NCI-H446 (cell line): ENCODE measurements at regions not wholly inside any gene's neighbourhood (a gene's known extent, or its start where the extent isn't known, plus 50 kb on each side); places are given as distances from the start of the nearest gene placed in this dataset.
A peak's percentile ranks its signal among the peaks of the same experiment; 100 is the strongest.
"Not testable (repeated sequence)": the region's sequence is repeated elsewhere in the genome, so short reads cannot be mapped to it uniquely, and the experiment has no call there.

Experiments
- DNase-seq, 2 experiments: peaks; one replicate each; lab custom pipeline; 2025; lab: John Stamatoyannopoulos, UW

GRCh38 chr16:13453938-13454553 lies 465.9 kb upstream of the ERCC4 start:
- DNase-seq = peak in 1 of 2 experiments; percentile 48

GRCh38 chr16:13463619-13464018 lies 456.3 kb upstream of the ERCC4 start:
- no peak for DNase-seq

- DNase-seq = no peak
These were observed 448.9 kb upstream of the ERCC4 start for GRCh38 chr16:13471036-13471435.

GRCh38 chr16:13478991-13479390 lies 441.0 kb upstream of the ERCC4 start:
- DNase-seq = no peak

- no peak for DNase-seq
These were observed 440.4 kb upstream of the ERCC4 start for GRCh38 chr16:13479549-13479948.

- DNase-seq = no peak
These were observed 439.2 kb upstream of the ERCC4 start for GRCh38 chr16:13480801-13481200.

GRCh38 chr16:13483121-13483520 lies 436.8 kb upstream of the ERCC4 start:
- DNase-seq = no peak

GRCh38 chr16:13489416-13489815 lies 430.5 kb upstream of the ERCC4 start:
- not testable (repeated sequence) for DNase-seq

GRCh38 chr16:13492046-13492445 lies 427.9 kb upstream of the ERCC4 start:
- DNase-seq = no peak

- DNase-seq = no peak
These were observed 415.9 kb upstream of the ERCC4 start for GRCh38 chr16:13503960-13504635.

GRCh38 chr16:13507530-13507929 lies 412.4 kb upstream of the ERCC4 start:
- DNase-seq = no peak

GRCh38 chr16:13510425-13511151 lies 409.4 kb upstream of the ERCC4 start:
- DNase-seq = no peak

GRCh38 chr16:13517841-13518240 lies 402.1 kb upstream of the ERCC4 start:
- peak in 1 of 2 experiments; percentile 8 for DNase-seq

- DNase-seq = peak in 1 of 2 experiments; percentile 9
These were observed 400.1 kb upstream of the ERCC4 start for GRCh38 chr16:13519871-13520270.

- no peak for DNase-seq
These were observed 398.6 kb upstream of the ERCC4 start for GRCh38 chr16:13521356-13521755.

- no peak for DNase-seq
These were observed 392.6 kb upstream of the ERCC4 start for GRCh38 chr16:13527332-13527731.

- DNase-seq = no peak
These were observed 391.3 kb upstream of the ERCC4 start for GRCh38 chr16:13528691-13529090.

- DNase-seq = no peak
These were observed 390.6 kb upstream of the ERCC4 start for GRCh38 chr16:13529193-13529982.

GRCh38 chr16:13540771-13541170 lies 379.2 kb upstream of the ERCC4 start:
- DNase-seq = no peak

GRCh38 chr16:13542284-13542683 lies 377.7 kb upstream of the ERCC4 start:
- no peak for DNase-seq

GRCh38 chr16:13543850-13544249 lies 376.1 kb upstream of the ERCC4 start:
- no peak for DNase-seq

- no peak for DNase-seq
These were observed 374.7 kb upstream of the ERCC4 start for GRCh38 chr16:13545271-13545670.
